Inferior parietal cortex (tissue), 1 donor: ENCODE measurements at regions not wholly inside any gene's neighbourhood (a gene's known extent, or its start where the extent isn't known, plus 50 kb on each side); places are given as distances from the start of the nearest gene placed in this dataset.

Experiments used
- DNase-seq: peaks from one replicate; pipeline ENCODE4 v3.0.0-alpha.2; 2016; ENCODE audit errors: extremely low spot score

GRCh38 chr9:20117482-20117881 is 328.6 kb upstream of the SLC24A2 start:
- no peak for DNase-seq

- no peak for DNase-seq
Measured at GRCh38 chr9:20114974-20115373, 326.1 kb upstream of the SLC24A2 start.

- DNase-seq: no peak
Measured at GRCh38 chr9:20112205-20112783, 323.5 kb upstream of the SLC24A2 start.

- DNase-seq: no peak
Measured at GRCh38 chr9:20111173-20111843, 322.5 kb upstream of the SLC24A2 start.

- no peak for DNase-seq
Measured at GRCh38 chr9:20095430-20096092, 306.7 kb upstream of the SLC24A2 start.

GRCh38 chr9:20092561-20092960 is 303.7 kb upstream of the SLC24A2 start:
- no peak for DNase-seq

GRCh38 chr9:20087481-20087880 is 298.6 kb upstream of the SLC24A2 start:
- no peak for DNase-seq

- no peak for DNase-seq
Measured at GRCh38 chr9:20085842-20086241, 297.0 kb upstream of the SLC24A2 start.

GRCh38 chr9:20084125-20084524 is 295.3 kb upstream of the SLC24A2 start:
- no peak for DNase-seq

GRCh38 chr9:20083390-20083789 is 294.6 kb upstream of the SLC24A2 start:
- no peak for DNase-seq

- no peak for DNase-seq
Measured at GRCh38 chr9:20082831-20083230, 294.0 kb upstream of the SLC24A2 start.

GRCh38 chr9:20082406-20082805 is 293.6 kb upstream of the SLC24A2 start:
- no peak for DNase-seq

GRCh38 chr9:20078246-20078645 is 289.4 kb upstream of the SLC24A2 start:
- no peak for DNase-seq

- DNase-seq: no peak
Measured at GRCh38 chr9:20074291-20074690, 285.5 kb upstream of the SLC24A2 start.

- no peak for DNase-seq
Measured at GRCh38 chr9:20070336-20070735, 281.5 kb upstream of the SLC24A2 start.

- no peak for DNase-seq
Measured at GRCh38 chr9:20065796-20066700, 277.2 kb upstream of the SLC24A2 start.

GRCh38 chr9:20065046-20065445 is 276.2 kb upstream of the SLC24A2 start:
- no peak for DNase-seq

- DNase-seq: no peak
Measured at GRCh38 chr9:20054734-20055133, 265.9 kb upstream of the SLC24A2 start.

GRCh38 chr9:20048985-20049384 is 260.1 kb upstream of the SLC24A2 start:
- DNase-seq: no peak

GRCh38 chr9:20048437-20048836 is 259.6 kb upstream of the SLC24A2 start:
- no peak for DNase-seq

- no peak for DNase-seq
Measured at GRCh38 chr9:20044686-20045085, 255.8 kb upstream of the SLC24A2 start.

- no peak for DNase-seq
Measured at GRCh38 chr9:20043461-20043860, 254.6 kb upstream of the SLC24A2 start.
